SW 1271 (cell line): ENCODE measurements at regions not wholly inside any gene's neighbourhood (a gene's known extent, or its start where the extent isn't known, plus 50 kb on each side); places are given as distances from the start of the nearest gene placed in this dataset.

Experiments used
- DNase-seq, 2 experiments: peaks; one replicate each; lab custom pipeline; 2025; lab: John Stamatoyannopoulos, UW

GRCh38 chr12:91622981-91623380, 440.4 kb upstream of the DCN start:
- DNase-seq: no peak

DNA sequence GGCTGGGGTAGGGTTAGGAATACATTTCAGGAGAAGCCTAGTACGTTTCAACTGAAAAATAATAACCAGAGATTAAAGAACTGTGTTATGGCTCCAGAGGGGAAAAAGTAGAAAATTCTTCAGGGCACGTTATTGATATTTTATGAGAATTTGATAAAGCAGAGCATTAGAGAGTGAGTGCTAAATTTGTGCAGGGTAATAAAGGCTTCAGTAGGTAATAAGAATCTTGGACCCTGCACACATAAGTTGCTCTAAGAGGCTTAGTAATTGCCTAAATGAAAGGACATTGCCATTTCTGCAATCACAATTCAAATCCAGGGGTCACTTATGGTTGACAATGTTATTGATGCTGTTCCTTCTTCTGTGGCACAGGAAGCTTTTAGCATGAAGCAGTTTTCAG, 439.4 kb upstream of the DCN start:
- no peak for DNase-seq

DNA sequence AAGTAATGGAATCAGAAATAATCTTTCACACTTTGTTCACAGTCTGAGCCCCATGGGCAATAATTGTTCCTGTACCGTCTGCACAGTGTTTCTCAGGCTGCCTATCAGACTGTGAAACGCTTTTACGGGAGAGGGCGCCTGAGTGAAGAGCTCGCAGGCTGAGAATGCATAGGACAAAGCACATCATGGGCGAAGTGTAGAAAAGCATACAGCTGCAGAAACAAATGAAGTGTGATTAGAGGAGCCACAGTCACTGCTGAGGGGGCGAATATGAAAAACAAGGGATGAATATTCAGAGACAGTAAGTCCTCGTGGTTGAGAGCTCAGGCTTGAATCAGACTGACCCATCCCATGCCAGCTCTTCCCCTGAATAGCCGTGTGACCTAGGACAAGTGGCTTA, 438.4 kb upstream of the DCN start:
- DNase-seq: no peak

DNA sequence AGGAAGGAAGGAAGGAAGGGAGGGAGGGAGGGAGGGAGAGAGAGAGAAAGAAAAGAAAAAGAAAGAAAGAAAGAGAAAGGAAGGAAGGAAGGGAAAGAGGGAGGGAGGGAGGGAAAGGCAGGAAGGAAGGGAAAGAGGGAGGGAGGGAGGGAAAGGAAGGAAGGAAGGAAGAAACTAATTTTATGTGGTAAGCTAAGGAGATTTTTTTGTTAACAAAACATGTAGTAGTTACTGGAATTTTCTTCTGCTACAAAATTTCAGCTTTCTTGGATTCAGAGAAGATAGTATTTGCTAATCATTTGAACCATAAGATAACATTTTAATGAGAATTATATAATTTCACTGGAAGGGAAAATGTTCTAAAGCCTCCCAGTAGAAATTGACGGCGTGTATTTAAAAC, 437.8 kb upstream of the DCN start:
- DNase-seq: no peak

DNA sequence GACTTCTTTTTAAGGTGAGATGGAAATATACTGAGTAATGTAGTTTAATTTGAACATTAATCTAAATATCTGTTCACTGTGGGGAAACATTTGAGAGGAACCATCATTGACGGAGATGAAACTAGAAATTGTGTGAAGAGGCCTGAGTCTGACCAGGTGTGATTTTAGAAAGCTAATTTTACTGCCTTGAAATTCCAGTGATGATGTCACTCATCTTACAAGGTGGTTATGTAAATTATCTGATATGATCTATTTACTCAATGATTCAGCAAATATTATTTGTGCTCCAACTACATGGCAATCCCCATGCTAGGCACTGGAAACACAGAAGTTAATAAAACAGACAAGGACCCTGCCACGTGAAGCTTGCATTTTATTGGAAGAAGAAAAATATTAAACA, 435.7 kb upstream of the DCN start:
- DNase-seq: no peak

DNA sequence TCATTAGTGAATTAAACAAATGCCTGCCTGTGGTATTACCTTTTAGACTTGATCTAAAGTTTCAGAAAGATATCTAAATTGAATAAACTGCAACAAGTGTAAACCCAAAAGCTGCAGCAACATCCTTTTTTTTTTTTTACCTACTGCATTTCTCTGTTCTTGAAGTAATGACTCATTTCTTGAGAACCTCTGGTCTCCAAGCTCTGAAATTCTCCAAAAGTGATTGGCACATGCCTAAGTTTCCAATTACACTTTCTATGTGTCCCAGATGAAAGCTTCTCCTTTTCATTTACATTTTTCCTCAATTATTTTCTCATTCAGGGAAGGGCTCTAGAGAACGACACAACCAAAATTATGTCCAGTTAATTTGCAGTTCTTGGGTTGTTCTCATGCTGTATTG, 435.2 kb upstream of the DCN start:
- no peak for DNase-seq

DNA sequence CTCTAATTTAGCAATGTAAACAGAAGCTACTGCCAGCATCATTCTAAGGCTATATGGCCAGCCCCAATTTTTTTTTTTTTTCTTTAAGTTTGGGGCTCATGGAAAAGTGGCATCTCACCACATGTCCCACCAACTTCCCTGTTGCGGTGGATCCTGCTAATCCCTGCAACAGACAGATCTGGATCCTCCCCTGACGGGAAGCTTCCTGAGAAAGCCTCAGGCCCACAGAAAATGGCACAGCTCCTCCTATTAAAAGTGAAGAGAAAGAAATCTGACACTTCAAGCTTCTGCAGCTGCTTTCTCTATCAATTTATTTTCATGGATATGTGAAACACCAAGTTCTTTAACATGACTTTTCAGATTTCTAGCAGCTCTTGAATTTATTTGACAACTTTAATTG, 433.8 kb upstream of the DCN start:
- no peak for DNase-seq

DNA sequence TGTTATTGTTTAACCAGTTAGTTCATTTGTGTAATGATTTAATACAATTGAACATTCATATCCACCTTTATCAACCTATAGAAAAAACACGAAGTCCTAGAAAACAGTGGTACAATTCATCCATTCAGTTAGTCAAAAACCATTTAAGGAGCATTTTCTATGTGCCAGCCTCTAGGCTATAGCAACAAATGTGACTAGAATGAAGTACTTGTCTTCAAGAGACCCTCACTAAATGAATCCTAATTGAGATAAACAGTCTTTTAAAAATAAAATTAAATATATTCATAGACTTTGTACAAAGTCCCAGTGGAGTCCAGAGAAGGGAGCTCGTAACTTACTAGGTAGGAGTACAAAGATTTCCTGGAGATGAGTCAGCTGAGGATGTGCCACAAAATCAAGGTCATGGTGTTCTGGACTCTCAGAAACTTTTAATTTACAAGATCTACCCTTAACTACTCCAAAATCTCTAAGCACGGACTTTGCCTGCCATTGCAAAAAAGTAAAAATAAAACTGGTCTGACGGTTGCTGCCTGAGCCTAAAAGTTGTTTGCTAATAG, 430.7 kb upstream of the DCN start:
- no peak for DNase-seq

GRCh38 chr12:91610561-91610960, 427.9 kb upstream of the DCN start:
- DNase-seq: no peak

DNA sequence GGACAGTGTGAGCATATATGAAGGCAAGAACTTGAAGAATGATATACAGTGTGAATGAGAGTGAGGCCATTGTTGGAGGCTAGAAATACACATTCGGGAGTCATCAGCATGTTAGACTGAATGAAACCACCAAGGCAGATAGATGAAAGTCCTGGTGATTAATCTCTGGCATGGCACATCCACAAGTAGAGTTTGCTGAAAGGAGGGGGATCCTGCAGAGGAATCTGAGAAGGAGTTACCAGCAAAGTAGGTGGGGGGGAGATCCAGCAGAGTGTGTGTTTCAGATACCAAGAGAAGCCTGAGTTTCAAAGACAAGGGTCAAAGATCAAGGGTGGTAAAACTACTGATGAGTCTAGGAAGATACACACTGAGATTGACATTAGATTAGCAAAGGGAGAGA, 426.7 kb upstream of the DCN start:
- DNase-seq: no peak

- no peak for DNase-seq
Observed at GRCh38 chr12:91608542-91608941, 425.9 kb upstream of the DCN start.

GRCh38 chr12:91606662-91607377, 424.2 kb upstream of the DCN start:
- no peak for DNase-seq

DNA sequence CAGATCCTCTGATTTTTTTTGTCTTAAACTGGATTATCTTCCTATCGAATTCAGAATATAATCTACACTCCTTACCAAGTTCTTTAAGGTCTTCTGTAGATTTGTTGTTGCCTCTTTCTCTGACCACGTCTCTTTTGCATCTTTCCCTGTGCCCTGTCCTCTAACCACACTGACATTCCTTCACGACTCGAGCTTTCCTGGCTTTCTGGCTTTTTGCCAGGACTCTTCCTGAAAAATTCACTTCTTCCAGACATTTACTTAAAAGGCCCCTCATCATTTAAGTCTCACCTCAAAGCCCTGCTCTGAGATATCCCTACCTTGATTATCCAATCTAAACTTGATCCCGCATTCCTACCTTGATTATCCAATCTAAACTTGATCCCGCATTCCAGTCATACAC, 422.3 kb upstream of the DCN start:
- DNase-seq: no peak

- no peak for DNase-seq
Observed at GRCh38 chr12:91603060-91603459, 420.4 kb upstream of the DCN start.

DNA sequence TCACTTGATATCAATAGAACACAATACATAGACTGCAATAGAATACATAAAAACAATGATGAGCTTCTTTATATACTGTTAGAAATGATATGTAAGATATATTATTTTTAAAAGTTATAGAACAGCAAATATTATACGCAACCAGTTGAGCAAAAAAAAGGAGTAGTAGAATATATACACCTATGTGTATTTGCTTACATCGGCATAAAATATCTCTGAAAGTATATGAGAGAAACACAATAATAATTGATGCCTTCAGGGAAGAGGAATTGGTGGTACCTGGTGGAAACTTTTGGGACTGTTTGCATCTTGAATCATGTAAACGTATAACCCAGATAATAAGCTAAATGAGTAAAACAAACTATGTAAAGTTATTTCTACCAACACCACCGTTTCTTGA, 418.4 kb upstream of the DCN start:
- no peak for DNase-seq

GRCh38 chr12:91594715-91595114, 412.1 kb upstream of the DCN start:
- DNase-seq: no peak

DNA sequence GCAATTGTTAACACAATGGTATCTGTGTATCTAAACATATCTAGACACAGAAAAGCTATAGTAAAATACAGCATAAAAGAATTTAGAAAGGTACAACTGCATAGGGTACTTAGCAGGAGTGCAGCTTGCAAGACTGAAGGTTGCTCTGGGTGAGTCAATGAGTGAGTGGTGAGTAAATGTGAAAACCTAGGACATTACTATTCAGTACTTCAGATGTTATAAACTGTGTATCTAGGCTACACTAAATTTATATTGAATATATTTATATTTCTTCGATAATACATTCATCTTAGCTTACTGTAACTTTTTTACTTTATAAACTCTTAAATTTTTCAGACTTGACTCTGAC, 409.0 kb upstream of the DCN start:
- DNase-seq: no peak

DNA sequence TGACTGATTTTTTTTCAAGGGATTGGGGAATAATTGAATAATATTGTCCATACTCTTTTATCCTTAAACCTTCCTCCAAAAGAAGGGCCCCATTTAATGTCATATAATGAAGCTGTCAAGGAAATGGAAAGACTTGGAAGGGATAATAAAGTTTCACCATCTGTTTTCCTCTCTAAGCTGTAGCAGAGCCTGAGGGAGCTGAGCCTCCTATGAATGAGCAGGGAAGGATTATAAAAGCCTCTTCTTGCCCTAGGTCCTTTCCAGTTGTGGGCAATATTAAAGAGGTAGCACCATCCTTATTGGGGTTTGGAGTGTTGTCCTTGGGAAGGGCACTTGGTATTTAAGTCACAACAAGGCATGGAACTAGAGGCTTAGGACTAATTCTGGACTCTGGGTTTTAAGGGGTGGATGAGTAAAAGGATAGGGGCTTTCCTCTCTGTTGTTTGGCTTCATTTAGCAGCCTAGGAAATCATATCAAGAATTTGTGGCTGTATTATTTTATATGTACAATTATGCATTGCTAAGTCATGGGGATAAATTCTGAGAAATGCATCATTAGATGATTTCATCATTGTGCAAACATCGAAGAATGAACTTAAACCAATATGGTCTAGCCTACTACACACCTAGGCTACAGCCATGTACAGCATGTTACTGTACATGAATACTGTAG, 408.5 kb upstream of the DCN start:
- DNase-seq: no peak

GRCh38 chr12:91588874-91589454, 406.3 kb upstream of the DCN start:
- DNase-seq: no peak

DNA sequence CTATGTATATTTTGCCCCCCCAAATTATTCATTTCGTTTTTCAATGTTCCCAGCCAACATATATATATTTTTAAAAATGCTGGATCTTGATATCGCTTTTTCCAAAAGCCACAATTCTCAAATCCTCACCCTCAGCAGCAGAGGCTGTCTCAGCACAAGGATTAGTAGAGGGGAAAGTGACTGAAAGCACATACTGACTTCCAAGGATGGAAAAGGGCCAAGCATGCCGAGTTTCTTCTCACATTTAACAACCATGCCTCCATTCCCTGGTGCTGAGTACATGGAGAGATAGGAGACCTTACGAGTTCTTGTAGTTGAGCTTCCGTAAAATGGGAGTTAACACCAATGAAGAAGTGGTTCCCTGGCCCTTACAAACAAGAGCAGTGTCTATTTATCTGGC, 403.4 kb upstream of the DCN start:
- DNase-seq: no peak

- DNase-seq: no peak
Observed at GRCh38 chr12:91582811-91583210, 400.2 kb upstream of the DCN start.

GRCh38 chr12:91579516-91580263, 397.1 kb upstream of the DCN start:
- no peak for DNase-seq
